IMR-90 (cell line): ENCODE measurements at regions not wholly inside any gene's neighbourhood (a gene's known extent, or its start where the extent isn't known, plus 50 kb on each side); places are given as distances from the start of the nearest gene placed in this dataset.

Source experiments
- ATAC-seq: fragments of 200-7000 bp; cut with Tn5 transposase; 2 replicates; pipeline ENCODE4 v1.9.1; 2020; ENCODE audit warnings: low read depth, mild to moderate bottlenecking, moderate library complexity
- BruUV-seq: library from RNA; stranded (reverse); fragments of 400-500 nt; replicated peaks from 2 replicates; lab custom pipeline; 2021; lab: Mats Ljungman, UMichigan
- CTCF ChIA-PET: fragments of 300-600 bp; formaldehyde crosslinking; extraction: SDS; loops from one replicate; lab custom pipeline; 2021; ENCODE audit warnings: antibody characterized with exemption; lab: Yijun Ruan, JAX
- POLR2A ChIA-PET: fragments of 300-600 bp; sonication (Branson Sonifier 250); formaldehyde crosslinking; loops from one replicate; lab custom pipeline; 2022; ENCODE audit warnings: antibody characterized with exemption; ENCODE audit not compliant: unreplicated experiment; lab: Charles Lee
- DNase-seq: peaks from one replicate; pipeline ENCODE4 v3.0.0; 2013
- H2AFZ ChIP-seq: replicated peaks from 2 replicates; pipeline ENCODE3; 2013; ENCODE audit warnings: low read length, mild to moderate bottlenecking; ENCODE audit not compliant: poor library complexity
- H2AK5ac ChIP-seq: 2 replicates; pipeline ENCODE4 v1.6.1; 2013; ENCODE audit warnings: low read depth, low read length, inconsistent platforms
- H2AK9ac ChIP-seq: replicated peaks from 2 replicates; pipeline ENCODE3; 2013; ENCODE audit warnings: mild to moderate bottlenecking, low read depth, low read length, moderate library complexity; ENCODE audit not compliant: poor library complexity
- H2BK120ac ChIP-seq: 2 replicates; pipeline ENCODE4 v1.6.1; 2013; ENCODE audit warnings: low read depth, low read length, inconsistent platforms
- H2BK15ac ChIP-seq: 3 replicates; pipeline ENCODE4 v1.6.1; 2013; ENCODE audit warnings: low read depth, low read length, inconsistent platforms
- H2BK20ac ChIP-seq: 2 replicates; pipeline ENCODE4 v1.6.1; 2013; ENCODE audit warnings: low read depth, mild to moderate bottlenecking, inconsistent platforms, low read length, moderate library complexity
- H2BK5ac ChIP-seq: 2 replicates; pipeline ENCODE4 v1.6.1; 2013; ENCODE audit warnings: mild to moderate bottlenecking, low read depth, low read length, inconsistent platforms; ENCODE audit not compliant: poor library complexity, severe bottlenecking
- H3K14ac ChIP-seq: replicated peaks from 2 replicates; pipeline ENCODE4 v1.6.1; 2013; ENCODE audit warnings: low read depth, low read length, inconsistent platforms
- H3K18ac ChIP-seq: 2 replicates; pipeline ENCODE4 v1.6.1; 2013; ENCODE audit warnings: low read depth, low read length, control low read depth
- H3K23ac ChIP-seq: 2 replicates; pipeline ENCODE4 v1.6.1; 2013; ENCODE audit warnings: low read depth, low read length, inconsistent platforms
- H3K27ac ChIP-seq: 2 replicates; pipeline ENCODE4 v1.5.1; 2013; ENCODE audit warnings: mild to moderate bottlenecking, control low read depth, low read length; ENCODE audit not compliant: insufficient read depth
- H3K27me3 ChIP-seq: 2 replicates; pipeline ENCODE4 v1.6.1; 2013; ENCODE audit warnings: low read length; ENCODE audit not compliant: control insufficient read depth, insufficient read depth
- H3K36me3 ChIP-seq: 2 replicates; pipeline ENCODE4 v1.6.1; 2013; ENCODE audit warnings: low read length, mixed read lengths; ENCODE audit not compliant: control insufficient read depth, insufficient read depth
- H3K4ac ChIP-seq: 2 replicates; pipeline ENCODE4 v1.6.1; 2013; ENCODE audit warnings: low read depth, low read length, inconsistent platforms
- H3K4me1 ChIP-seq: 2 replicates; pipeline ENCODE4 v1.6.1; 2013; ENCODE audit warnings: low read length, mixed read lengths; ENCODE audit not compliant: control insufficient read depth, insufficient read depth
- H3K4me2 ChIP-seq: 2 replicates; pipeline ENCODE4 v1.6.1; 2013; ENCODE audit warnings: low read depth, mild to moderate bottlenecking, control low read depth, low read length, moderate library complexity
- H3K4me3 ChIP-seq: 2 replicates; pipeline ENCODE4 v1.5.1; 2013; ENCODE audit warnings: low read depth, mild to moderate bottlenecking, control low read depth, low read length, moderate library complexity; ENCODE audit not compliant: insufficient read depth
- H3K56ac ChIP-seq: 2 replicates; pipeline ENCODE4 v1.6.1; 2013; ENCODE audit warnings: low read length, inconsistent platforms; ENCODE audit not compliant: insufficient read depth; ENCODE audit errors: extremely low read depth
- H3K79me1 ChIP-seq, 2 experiments: 2 replicates each; pipeline ENCODE4 v1.6.1; 2013; ENCODE audit warnings: low read length in 2 of 2, inconsistent platforms in 1 of 2, low read depth in 1 of 2
- H3K9ac ChIP-seq: 2 replicates; pipeline ENCODE4 v1.6.1; 2013; ENCODE audit warnings: low read depth, low read length, control low read depth
- H3K9me1 ChIP-seq: 2 replicates; pipeline ENCODE4 v1.6.1; 2013; ENCODE audit warnings: low read length, inconsistent platforms; ENCODE audit not compliant: insufficient read depth
- H3K9me3 ChIP-seq: 2 replicates; pipeline ENCODE4 v1.6.1; 2013; ENCODE audit warnings: low read length; ENCODE audit not compliant: control insufficient read depth, insufficient read depth
- H4K20me1 ChIP-seq: 2 replicates; pipeline ENCODE4 v1.6.1; 2013; ENCODE audit warnings: low read length, inconsistent platforms; ENCODE audit not compliant: insufficient read depth
- H4K5ac ChIP-seq: 2 replicates; pipeline ENCODE4 v1.6.1; 2013; ENCODE audit warnings: mild to moderate bottlenecking, low read depth, low read length, control low read depth
- H4K8ac ChIP-seq, 2 experiments: 2 replicates each; pipeline ENCODE4 v1.6.1; 2013; ENCODE audit warnings: low read depth in 2 of 2, low read length in 2 of 2, control low read depth in 1 of 2, inconsistent platforms in 1 of 2
- H4K91ac ChIP-seq: 2 replicates; pipeline ENCODE4 v1.6.1; 2013; ENCODE audit warnings: low read depth, low read length, inconsistent platforms; ENCODE audit not compliant: insufficient read depth
- BHLHE40 ChIP-seq: fragments of 150-350 bp; IDR thresholded peaks from 2 replicates; pipeline ENCODE4 v1.6.1; 2016; ENCODE audit warnings: mild to moderate bottlenecking, low read depth, low read length
- CEBPB ChIP-seq: IDR thresholded peaks from 2 replicates; pipeline ENCODE4 v1.6.1; 2012; ENCODE audit warnings: low read depth, low read length, improper control_type of control experiment
- CHD1 ChIP-seq: IDR thresholded peaks from 2 replicates; pipeline ENCODE4 v1.6.1; 2012; ENCODE audit warnings: low read depth, low read length, improper control_type of control experiment
- CTCF ChIP-seq: conservative IDR thresholded peaks from 2 replicates; pipeline ENCODE4 v1.5.1; 2012; ENCODE audit warnings: mild to moderate bottlenecking, low read depth, low read length, improper control_type of control experiment
- ELK1 ChIP-seq: fragments of 150-350 bp; IDR thresholded peaks from 2 replicates; pipeline ENCODE4 v1.6.1; 2016; ENCODE audit warnings: low read depth, mild to moderate bottlenecking, low read length, moderate library complexity, borderline replicate concordance
- FOS ChIP-seq: fragments of 150-350 bp; IDR thresholded peaks from 2 replicates; pipeline ENCODE4 v1.6.1; 2016; ENCODE audit warnings: low read depth, low read length
- MAFK ChIP-seq: IDR thresholded peaks from 2 replicates; pipeline ENCODE4 v1.6.1; 2012; ENCODE audit warnings: low read depth, low read length, improper control_type of control experiment
- MAZ ChIP-seq: IDR thresholded peaks from 2 replicates; pipeline ENCODE4 v1.6.1; 2012; ENCODE audit warnings: low read depth, mild to moderate bottlenecking, low read length, improper control_type of control experiment, moderate library complexity, borderline replicate concordance
- MXI1 ChIP-seq: IDR thresholded peaks from 2 replicates; pipeline ENCODE4 v1.6.1; 2012; ENCODE audit warnings: low read depth, mild to moderate bottlenecking, low read length, moderate library complexity, borderline replicate concordance
- NFE2L2 ChIP-seq: fragments of 150-350 bp; IDR thresholded peaks from 2 replicates; pipeline ENCODE4 v1.6.1; 2016; ENCODE audit warnings: low read depth, mild to moderate bottlenecking, low read length
- POLR2A ChIP-seq: IDR thresholded peaks from 2 replicates; pipeline ENCODE4 v1.6.1; 2012; ENCODE audit warnings: mild to moderate bottlenecking, low read depth, low read length
- RAD21 ChIP-seq: IDR thresholded peaks from 2 replicates; pipeline ENCODE4 v1.6.1; 2012; ENCODE audit warnings: low read length, improper control_type of control experiment
- RCOR1 ChIP-seq: IDR thresholded peaks from 2 replicates; pipeline ENCODE4 v1.6.1; 2012; ENCODE audit warnings: mild to moderate bottlenecking, low read length, improper control_type of control experiment; ENCODE audit not compliant: insufficient replicate concordance
- RFX5 ChIP-seq: IDR thresholded peaks from 2 replicates; pipeline ENCODE4 v1.8.0; 2012; ENCODE audit warnings: low read depth, mild to moderate bottlenecking, low read length, moderate library complexity
- SMC3 ChIP-seq: fragments of 150-350 bp; IDR thresholded peaks from 2 replicates; pipeline ENCODE4 v1.6.1; 2016; ENCODE audit warnings: low read depth, mild to moderate bottlenecking, antibody characterized with exemption, low read length, moderate library complexity
- USF2 ChIP-seq: fragments of 150-350 bp; IDR thresholded peaks from 2 replicates; pipeline ENCODE4 v1.6.1; 2017; ENCODE audit warnings: mild to moderate bottlenecking, antibody characterized with exemption, low read length, low read depth
- WGBS, 2 experiments: methylation state at CpG; one replicate each; pipeline versions ENCODE4 v1.1.5 to v1.1.7; 2013; ENCODE audit warnings: missing lambda C conversion rate in 2 of 2; ENCODE audit not compliant: insufficient read length in 1 of 2; ENCODE audit errors: extremely low coverage in 2 of 2; 5-methylcytosine and 5-hydroxymethylcytosine counted together
- dilution Hi-C: fragments of 300-500 bp; cut with HindIII; formaldehyde crosslinking; loops from one replicate; pipeline ENCODE4 v1.14.3; 2018; ENCODE audit warnings: low sequenced_read_pairs; ENCODE audit not compliant: unreplicated experiment
- in situ Hi-C: fragments of 300-500 bp; cut with MboI; formaldehyde crosslinking; loops from 3 replicates; pipeline ENCODE4 v1.14.3; 2019; ENCODE audit warnings: low sequenced_read_pairs, inconsistent platforms, mixed read lengths
- intact Hi-C: fragments of 100-400 bp; cut with micrococcal nuclease; formaldehyde crosslinking; loops from 2 replicates; pipeline ENCODE4 v1.10.0; 2022

- ATAC-seq = no peak
Observed at GRCh38 chr4:123623611-123624010, 227.0 kb downstream of the SPRY1 start.

More at GRCh38 chr4:123623611-123624010, 227.0 kb downstream of the SPRY1 start:
- Histone ChIP-seq H3K9me3 (no peaks in the 10 kb centered on the region), H3K9me1 (no peaks in the 10 kb centered on the region), H2BK5ac (no peak overlapping the region), H2BK120ac (no peak overlapping the region), H4K91ac (no peak overlapping the region), H4K5ac (no peak overlapping the region), H2AFZ (no peak overlapping the region), H3K4ac (no peak overlapping the region), H2AK5ac (no peak overlapping the region), H2BK20ac (no peak overlapping the region), H4K20me1 (no peaks in the 10 kb centered on the region), H3K27me3 (no peaks in the 10 kb centered on the region), H3K23ac (no peak overlapping the region), H3K9ac (no peak overlapping the region), H2BK15ac (no peak overlapping the region), H3K36me3 (no peaks in the 10 kb centered on the region), H3K27ac (no peak overlapping the region), H3K4me1 (peaks cover 2% of the 10 kb centered on the region; the same call in 1 of the 2 replicates), H3K79me1 (no peaks in the 10 kb centered on the region), H3K56ac (no peak overlapping the region), H3K4me2 (no peak overlapping the region), H3K14ac (no peak overlapping the region), H2AK9ac (no peak overlapping the region), H3K4me3 (no peak overlapping the region), H3K18ac (no peak overlapping the region), H4K8ac (no peak overlapping the region)
- CTCF ChIA-PET = no interaction called here
- WGBS, 2 experiments = no CpG with 5 or more reads among the region's 1 CpG
- intact Hi-C loops = no loop called here
- POLR2A ChIA-PET = no interaction called here
- TF ChIP-seq CHD1 (no peak), NFE2L2 (no peak), BHLHE40 (no peak), FOS (no peak), MXI1 (no peak), CEBPB (no peak), MAZ (no peak), ELK1 (no peak), RFX5 (no peak), RCOR1 (no peak), MAFK (no peak), SMC3 (no peak), USF2 (no peak), POLR2A (no peak), CTCF (no peak), RAD21 (no peak)
- DNase-seq = no peak
- no TSS peak for BruUV-seq
- in situ Hi-C loops = no loop called here
- dilution Hi-C loops = no loop called here
